NCI-H1105 treated with DMSO at 0.1 percent for 48 hours (cell line): ENCODE measurements at regions not wholly inside any gene's neighbourhood (a gene's known extent, or its start where the extent isn't known, plus 50 kb on each side); places are given as distances from the start of the nearest gene placed in this dataset.

ENCODE experiments used
- DNase-seq: peaks from one replicate; lab custom pipeline; 2025; lab: John Stamatoyannopoulos, UW

DNA sequence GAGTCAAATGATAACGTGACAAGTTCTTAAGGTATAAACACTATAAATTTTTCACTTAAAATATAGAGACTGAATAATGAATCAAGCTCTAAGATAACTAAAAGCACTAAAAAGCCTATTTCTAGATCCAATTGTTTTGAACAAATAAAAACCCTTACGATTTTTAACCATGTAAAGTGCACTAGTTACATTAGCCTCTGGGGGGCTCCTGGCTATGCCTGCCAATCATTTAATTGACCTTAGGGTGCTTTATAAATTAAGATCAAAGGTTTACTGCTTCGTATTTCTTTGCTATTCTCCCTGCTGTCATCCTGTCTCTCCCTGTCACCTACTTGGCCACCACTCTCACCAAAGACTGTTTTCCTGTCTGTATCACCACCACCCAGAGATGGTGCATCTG lies 133.4 kb downstream of the ESM1 start:
- no peak for DNase-seq

DNA sequence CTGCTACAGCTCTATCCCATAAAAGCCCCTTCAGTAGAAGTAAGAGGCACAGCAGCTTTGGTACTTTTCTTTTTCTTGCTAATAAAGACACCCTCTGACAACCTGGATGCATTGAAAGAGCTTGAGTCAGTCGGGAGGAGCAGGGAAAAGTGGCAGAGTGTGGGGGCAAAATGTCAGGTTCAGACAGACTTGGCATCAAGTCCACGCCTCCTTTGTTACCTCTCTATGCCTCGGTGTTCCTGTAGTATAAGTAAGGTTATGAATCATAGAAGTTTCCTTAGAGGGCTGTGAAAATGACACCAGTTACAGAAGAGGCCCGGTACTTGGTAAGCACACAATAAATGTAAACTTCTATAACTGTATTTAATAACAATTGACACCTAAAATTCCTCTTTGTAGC lies 133.9 kb downstream of the ESM1 start:
- DNase-seq = no peak

- no peak for DNase-seq
Measured at GRCh38 chr5:54848581-54848980, 136.8 kb downstream of the ESM1 start.

DNA sequence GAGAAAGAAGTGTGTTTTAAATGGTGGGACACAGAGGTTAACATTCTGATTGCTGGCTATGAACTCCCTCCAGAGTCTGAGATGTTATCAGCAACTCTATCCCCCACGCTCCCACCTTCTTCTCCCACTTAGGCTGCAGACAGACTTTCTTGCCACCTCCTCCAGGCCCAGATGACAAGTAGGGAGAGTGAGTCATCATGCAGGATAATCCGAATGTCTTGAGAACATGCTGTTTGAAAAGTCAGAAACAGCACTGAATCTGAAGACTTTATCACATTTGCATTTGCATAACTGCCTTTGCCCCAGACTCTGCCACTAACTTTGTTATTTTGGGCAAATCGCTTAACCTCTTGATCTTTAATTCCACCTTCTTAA lies 139.8 kb downstream of the ESM1 start:
- DNase-seq = no peak

- DNase-seq = peak; percentile 37
Measured at GRCh38 chr5:54844905-54845566, 140.4 kb downstream of the ESM1 start.

DNA sequence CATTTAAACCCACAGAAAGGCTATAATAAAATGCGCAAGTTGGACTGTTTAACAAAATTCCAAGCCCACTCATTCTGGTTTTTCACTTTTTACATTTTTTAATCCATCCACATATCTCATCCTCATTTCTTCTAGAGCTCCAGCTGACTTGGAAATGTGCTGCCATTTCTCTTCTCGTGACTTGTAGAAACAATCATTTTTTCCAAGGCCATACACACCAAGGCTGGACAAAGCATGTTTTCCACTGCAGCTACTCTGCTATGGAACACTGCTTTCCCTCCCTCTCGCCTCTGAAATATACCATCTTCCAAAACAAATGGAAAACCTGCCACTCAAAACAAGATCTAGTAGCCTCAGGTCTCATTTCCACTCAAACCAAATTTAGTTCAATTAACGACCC lies 141.1 kb downstream of the ESM1 start:
- no peak for DNase-seq

DNA sequence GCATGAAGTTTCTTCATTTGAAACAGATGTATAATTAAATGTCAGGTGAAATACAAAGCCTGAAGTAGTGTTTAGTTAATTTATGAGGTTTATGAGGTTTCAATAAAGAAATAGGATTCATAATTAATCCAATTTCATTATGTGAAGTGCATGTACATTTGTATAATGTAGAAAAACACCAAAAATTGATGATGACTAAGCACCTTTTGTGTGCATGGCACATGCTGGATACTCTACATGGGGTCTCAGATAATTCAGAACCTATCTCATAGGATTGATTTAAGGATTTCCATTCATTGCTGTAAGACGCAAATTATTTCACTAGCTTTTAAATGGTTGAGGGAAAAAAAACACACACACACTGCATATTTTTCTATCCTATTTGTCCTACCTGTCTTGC lies 143.9 kb downstream of the ESM1 start:
- no peak for DNase-seq

DNA sequence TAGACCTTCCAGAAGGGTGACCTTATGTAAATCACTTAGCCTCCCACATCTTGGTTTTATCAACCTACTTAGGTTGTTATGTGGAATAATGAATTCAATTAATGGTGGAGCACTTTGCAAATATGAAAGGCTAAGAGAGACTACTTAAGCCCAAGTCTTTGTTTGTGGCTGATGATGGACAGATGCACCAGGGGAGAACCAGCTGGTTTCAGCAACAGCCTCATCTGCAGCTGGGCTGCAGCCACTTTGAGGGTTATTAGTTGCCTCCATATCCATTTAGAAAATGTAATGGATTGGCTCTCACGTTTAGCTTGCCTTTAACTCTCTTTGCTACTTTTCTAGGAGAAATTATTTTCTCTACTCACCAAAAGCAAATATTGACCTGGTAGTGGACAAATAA lies 146.6 kb downstream of the ESM1 start:
- peak; percentile 66 for DNase-seq

DNA sequence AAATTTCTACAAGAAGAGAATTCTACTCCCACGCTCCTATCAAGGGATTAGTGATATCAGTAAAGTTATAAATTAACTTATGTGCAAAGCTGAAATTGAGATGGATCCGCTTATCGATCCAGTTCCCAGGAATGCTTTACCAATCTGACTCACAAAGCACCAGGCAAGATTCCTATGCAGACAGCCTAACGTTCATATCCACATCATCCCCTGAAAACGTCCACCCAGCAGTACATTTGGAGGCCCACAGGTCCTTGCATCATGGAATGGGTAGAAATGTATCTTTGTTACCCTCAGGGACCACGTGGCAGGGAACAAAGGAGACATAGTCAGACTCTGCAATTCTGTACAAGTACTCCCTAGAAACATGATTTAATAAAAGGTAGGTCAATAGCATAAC lies 147.4 kb downstream of the ESM1 start:
- no peak for DNase-seq

DNA sequence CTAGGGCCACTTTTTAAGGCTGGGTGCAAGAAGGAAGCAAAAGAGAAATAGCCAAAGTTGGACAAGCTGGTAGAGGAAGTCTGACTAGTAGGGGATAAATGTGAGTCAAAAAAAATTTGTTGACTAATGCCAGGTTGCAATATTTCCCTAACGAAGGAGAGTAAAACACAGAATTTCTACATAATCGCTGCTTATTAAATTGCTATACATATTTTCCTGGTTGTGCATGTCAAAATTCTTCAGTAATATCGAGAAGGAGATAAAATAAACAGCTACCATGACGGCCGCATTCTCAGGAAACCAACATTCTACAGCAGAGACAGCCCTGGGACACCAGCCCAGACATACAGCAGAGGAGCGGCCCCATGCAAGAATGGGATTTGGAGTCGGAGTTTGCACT lies 148.3 kb downstream of the ESM1 start:
- DNase-seq = no peak

DNA sequence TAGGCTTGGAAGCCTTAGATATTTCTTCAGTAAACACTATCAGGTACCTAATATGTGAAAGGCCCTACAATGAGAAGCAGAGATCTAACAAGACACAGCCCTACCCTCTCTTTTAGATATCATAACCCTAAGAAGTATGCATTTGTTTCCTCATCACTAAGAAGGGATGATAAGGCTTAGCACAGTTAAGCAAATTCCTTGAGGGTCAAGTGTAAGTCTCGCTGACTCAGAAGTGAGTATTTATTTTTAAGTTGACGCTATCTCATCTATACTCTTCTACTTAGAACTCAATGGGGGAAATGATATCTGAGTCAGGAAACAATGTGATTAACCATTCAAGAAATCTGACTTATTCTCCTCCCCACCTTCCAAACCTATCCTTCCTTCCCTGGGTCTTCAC lies 149.7 kb downstream of the ESM1 start:
- no peak for DNase-seq

- DNase-seq = no peak
Measured at GRCh38 chr5:54834121-54834842, 151.1 kb downstream of the ESM1 start.

GRCh38 chr5:54833590-54833989 lies 151.8 kb downstream of the ESM1 start:
- DNase-seq = no peak

DNA sequence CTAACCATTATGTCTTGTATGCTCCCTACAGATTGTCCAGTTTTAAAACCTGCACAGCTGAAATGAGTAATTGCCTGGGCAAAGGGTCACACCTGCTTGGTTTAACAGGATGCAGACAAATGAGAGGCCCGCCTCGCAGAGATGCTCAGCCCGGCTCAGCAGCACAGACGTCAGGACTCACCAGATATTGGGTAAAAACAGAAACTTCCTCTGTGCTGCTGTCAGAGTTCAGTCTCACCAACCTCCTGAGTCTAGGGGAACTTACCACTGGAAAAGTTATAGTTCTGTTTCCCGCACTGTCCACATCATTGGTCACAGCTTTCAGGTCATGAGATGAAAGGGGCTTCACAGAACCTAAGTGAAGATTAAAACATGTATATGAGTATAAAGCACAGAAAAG lies 152.5 kb downstream of the ESM1 start:
- no peak for DNase-seq

GRCh38 chr5:54832045-54832444 lies 153.3 kb downstream of the ESM1 start:
- DNase-seq = no peak

DNA sequence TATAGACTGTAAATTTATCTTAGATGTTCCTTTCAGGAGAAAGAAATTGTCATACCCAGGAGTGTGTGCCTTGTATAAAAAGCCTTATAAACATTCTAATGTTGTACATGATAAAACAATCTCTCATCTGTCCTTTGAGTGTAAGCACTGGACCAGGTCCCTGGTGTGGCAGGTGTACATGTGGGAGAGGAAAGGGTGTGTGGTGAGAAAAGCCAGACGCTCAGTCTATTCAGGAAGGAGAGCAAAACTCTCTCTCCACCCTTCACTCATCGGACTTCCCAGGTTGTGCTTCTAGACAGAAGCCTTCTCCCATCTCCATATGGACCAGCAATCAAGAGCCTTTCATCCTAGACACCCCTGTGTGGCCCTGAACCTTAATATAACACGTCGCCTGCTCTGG lies 154.2 kb downstream of the ESM1 start:
- DNase-seq = no peak

GRCh38 chr5:54829676-54830535 lies 155.5 kb downstream of the ESM1 start:
- no peak for DNase-seq

- DNase-seq = no peak
Measured at GRCh38 chr5:54829102-54829501, 156.3 kb downstream of the ESM1 start.

GRCh38 chr5:54828151-54828550 lies 157.2 kb downstream of the ESM1 start:
- peak; percentile 0 for DNase-seq

DNA sequence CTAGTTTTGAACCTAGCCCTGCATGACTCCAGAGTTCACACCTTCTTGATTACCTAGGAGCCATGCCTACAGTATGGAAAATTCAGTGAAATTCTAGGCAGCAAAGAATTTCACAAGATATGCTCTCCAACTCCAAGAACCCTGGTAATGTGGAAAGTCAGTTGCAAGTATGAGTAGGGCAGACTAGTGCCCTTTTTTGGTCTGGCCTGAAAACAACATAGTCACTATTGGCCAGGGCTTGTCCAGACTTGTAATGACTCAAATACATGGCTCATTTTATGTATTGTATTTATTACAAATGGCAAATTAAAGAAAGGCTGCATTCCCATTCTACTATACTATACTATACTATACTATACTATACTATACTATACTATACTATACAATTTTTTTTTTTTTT lies 160.4 kb downstream of the ESM1 start:
- DNase-seq = no peak

DNA sequence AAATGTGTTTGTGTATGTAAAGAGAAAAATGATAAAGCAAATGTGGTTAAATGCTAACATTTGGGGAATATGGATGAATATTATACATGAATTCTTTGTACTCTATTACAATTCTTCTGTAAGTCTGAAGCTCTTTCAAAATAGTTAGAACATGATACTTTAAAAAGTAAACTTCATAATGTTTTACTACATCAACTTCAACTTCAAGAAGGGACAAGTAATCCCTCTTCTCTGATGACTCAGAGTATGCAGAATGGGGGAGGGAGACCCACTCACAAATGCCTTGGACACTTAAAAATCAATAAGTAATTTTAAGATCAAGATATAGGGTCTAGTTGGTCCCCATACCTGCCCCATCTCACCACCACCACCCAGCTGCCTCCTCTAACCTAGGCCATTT lies 162.4 kb downstream of the ESM1 start:
- no peak for DNase-seq

DNA sequence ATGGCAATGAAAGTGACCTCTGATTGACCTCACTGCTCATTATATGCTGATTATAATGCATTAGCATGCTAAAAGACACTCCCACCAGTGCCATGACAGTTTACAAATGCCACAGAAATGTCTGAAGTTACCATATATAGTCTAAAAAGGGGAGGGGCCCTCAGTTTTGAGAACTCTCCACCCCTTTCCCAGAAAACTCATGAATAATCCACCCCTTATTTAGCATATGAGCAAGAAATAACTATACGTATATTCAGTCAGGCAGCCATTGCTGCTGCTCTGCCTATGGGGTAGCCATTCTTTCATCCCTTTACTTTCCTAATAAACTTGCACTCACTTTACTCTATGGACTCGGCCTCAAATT lies 163.1 kb downstream of the ESM1 start:
- DNase-seq = no peak
